ENCODE measurements at regions not wholly inside any gene's neighbourhood (a gene's known extent, or its start where the extent isn't known, plus 50 kb on each side); places are given as distances from the start of the nearest gene placed in this dataset.

GRCh38 chr10:88209231-88209630 lies 345.8 kb downstream of the PTEN start:
- DNase-seq (ENCODE audit: low spot score), result no peak

GRCh38 chr10:88209837-88210561 lies 346.6 kb downstream of the PTEN start:
- DNase-seq (ENCODE audit: low spot score), result no peak

- DNase-seq (ENCODE audit: low spot score), result no peak
These were observed 347.8 kb downstream of the PTEN start for GRCh38 chr10:88211230-88211629.

- no peak for DNase-seq (ENCODE audit: low spot score)
These were observed 348.6 kb downstream of the PTEN start for GRCh38 chr10:88212069-88212468.

- DNase-seq (ENCODE audit: low spot score), result no peak
These were observed 349.7 kb downstream of the PTEN start for GRCh38 chr10:88213065-88213605.

- no peak for DNase-seq (ENCODE audit: low spot score)
These were observed 353.6 kb downstream of the PTEN start for GRCh38 chr10:88216976-88217375.

GRCh38 chr10:88218362-88218761 lies 354.9 kb downstream of the PTEN start:
- DNase-seq (ENCODE audit: low spot score), result no peak

GRCh38 chr10:88219753-88220152 lies 356.3 kb downstream of the PTEN start:
- no peak for DNase-seq (ENCODE audit: low spot score)

- no peak for DNase-seq (ENCODE audit: low spot score)
These were observed 357.9 kb downstream of the PTEN start for GRCh38 chr10:88221010-88221973.

GRCh38 chr10:88222881-88223280 lies 359.5 kb downstream of the PTEN start:
- DNase-seq (ENCODE audit: low spot score), result no peak
